Brain microvascular endothelial cell (primary cell): ENCODE measurements at regions not wholly inside any gene's neighbourhood (a gene's known extent, or its start where the extent isn't known, plus 50 kb on each side); places are given as distances from the start of the nearest gene placed in this dataset.
"Not testable (repeated sequence)": the region's sequence is repeated elsewhere in the genome, so short reads cannot be mapped to it uniquely, and the experiment has no call there.

ENCODE experiments used
- DNase-seq: peaks from one replicate; pipeline ENCODE4 v3.0.0-alpha.2; 2020
- H3K27ac ChIP-seq: fragments of 250-450 bp; sonication (Bioruptor Pico); 2 replicates; pipeline ENCODE4 v1.5.1; 2020; ENCODE audit warnings: mild to moderate bottlenecking, moderate library complexity
- H3K27me3 ChIP-seq: fragments of 250-450 bp; sonication (Bioruptor Pico); replicated peaks from 2 replicates; pipeline ENCODE4 v1.5.1; 2020; ENCODE audit warnings: mild to moderate bottlenecking
- H3K36me3 ChIP-seq: fragments of 250-450 bp; sonication (Bioruptor Pico); replicated peaks from 2 replicates; pipeline ENCODE4 v1.5.1; 2020; ENCODE audit warnings: mild to moderate bottlenecking
- H3K4me3 ChIP-seq: 2 replicates; pipeline ENCODE4 v1.5.1; 2011; ENCODE audit warnings: low read depth, mild to moderate bottlenecking, control low read depth, low read length, moderate library complexity
- in situ Hi-C: cut with HindIII; loops from 2 replicates; pipeline ENCODE4 v1.10.0; 2017; ENCODE audit warnings: low sequenced_read_pairs, low pct_ligation_motif_present
- TF ChIP-seq, protein P1 (sequence below): IDR thresholded peaks from 2 replicates; pipeline ENCODE4 v1.5.1; 2011; ENCODE audit warnings: low read depth, mild to moderate bottlenecking, moderate library complexity, low read length, control low read depth, inconsistent platforms; ENCODE audit errors: missing control alignments

DNA sequence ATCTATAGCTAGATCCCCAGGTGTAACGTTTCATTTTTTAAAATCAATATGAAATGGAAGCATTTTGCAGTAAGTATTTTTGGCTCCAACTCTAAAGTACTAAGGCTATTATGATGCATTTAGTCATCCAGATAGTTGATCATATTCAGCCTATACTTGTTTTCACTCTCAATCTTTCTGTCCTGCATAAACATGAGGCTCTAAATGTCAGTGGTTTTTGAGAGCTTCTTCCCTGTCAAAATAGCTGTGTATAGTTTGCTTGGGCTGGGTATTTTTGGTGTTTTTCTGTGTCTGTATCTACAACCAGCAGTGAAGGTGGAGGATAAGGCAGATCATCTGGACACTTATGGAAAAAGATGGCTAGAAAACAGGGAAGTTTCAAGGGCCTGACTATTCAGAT lies 128.0 kb downstream of the LRRN1 start:
- TF ChIP-seq, protein P1, sequence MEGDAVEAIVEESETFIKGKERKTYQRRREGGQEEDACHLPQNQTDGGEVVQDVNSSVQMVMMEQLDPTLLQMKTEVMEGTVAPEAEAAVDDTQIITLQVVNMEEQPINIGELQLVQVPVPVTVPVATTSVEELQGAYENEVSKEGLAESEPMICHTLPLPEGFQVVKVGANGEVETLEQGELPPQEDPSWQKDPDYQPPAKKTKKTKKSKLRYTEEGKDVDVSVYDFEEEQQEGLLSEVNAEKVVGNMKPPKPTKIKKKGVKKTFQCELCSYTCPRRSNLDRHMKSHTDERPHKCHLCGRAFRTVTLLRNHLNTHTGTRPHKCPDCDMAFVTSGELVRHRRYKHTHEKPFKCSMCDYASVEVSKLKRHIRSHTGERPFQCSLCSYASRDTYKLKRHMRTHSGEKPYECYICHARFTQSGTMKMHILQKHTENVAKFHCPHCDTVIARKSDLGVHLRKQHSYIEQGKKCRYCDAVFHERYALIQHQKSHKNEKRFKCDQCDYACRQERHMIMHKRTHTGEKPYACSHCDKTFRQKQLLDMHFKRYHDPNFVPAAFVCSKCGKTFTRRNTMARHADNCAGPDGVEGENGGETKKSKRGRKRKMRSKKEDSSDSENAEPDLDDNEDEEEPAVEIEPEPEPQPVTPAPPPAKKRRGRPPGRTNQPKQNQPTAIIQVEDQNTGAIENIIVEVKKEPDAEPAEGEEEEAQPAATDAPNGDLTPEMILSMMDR = no peak
- DNase-seq = no peak
- Histone ChIP-seq H3K27me3 (no peaks in the 10 kb centered on the region), H3K27ac (no peak overlapping the region), H3K36me3 (no peaks in the 10 kb centered on the region), H3K4me3 (no peak overlapping the region)
- in situ Hi-C loops = no loop called here

DNA sequence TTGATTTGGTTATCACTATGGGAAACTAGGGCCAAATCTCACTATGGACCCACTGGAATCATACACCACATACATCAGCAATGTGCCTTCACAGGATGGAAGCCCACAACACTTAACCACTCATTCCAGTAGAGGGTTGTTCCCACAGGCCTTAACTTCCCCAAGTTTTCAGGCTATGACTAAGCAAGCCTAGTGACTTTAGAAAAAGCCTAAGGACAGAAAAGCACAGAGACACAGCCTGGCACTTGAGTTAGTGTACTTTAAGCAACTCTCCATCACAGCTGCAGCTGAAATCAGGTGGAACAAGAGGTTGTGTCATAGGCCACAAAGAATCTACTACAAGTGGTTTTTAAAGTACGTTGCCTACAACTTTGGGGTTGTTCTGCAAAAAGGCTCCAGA lies 128.7 kb downstream of the LRRN1 start:
- no peaks in the 10 kb centered on the region for H3K36me3 ChIP-seq
- H3K27ac ChIP-seq = no peak overlapping the region
- no peaks in the 10 kb centered on the region for H3K27me3 ChIP-seq
- in situ Hi-C loops = no loop called here
- no peak for DNase-seq
- TF ChIP-seq, protein P1 = no peak
- no peak overlapping the region for H3K4me3 ChIP-seq

DNA sequence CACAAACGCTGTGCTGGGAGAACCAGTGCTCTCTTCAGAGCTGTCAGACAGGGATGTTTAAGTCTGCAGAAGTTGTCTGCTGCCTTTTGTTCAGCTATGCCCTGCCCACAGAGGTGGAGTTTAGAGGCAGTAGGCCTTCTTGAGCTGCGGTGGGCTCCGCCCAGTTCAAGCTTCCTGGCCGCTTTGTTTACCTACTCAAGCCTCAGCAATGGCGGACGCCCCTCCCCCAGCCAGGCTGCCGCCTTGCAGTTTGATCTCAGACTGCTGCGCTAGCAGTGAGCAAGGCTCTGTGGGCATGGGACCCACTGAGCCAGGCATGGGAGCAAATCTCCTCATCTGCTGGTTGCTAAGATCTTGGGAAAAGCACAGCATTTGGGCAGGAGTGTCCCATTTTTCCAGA lies 142.1 kb downstream of the LRRN1 start:
- H3K27ac ChIP-seq, H3K4me3 ChIP-seq, in situ Hi-C loops, H3K27me3 ChIP-seq, DNase-seq, H3K36me3 ChIP-seq: not testable (repeated sequence)

DNA sequence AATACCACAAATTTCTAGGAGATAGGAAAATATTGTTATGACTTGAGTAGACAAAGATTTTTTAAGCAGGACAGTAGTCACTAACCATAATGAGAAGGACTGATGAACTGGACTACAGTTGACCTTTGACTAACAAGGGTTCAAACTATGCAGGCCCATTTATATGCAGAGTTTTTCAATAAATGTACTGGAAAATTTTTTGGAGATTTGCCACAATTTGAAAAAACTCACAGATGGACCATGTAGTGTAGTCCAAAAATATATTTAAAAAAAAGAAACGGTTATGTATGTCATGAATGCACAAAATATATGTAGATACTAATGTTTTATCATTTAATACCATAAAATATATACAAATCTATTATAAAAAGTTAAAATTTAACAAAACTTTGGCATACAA lies 151.8 kb downstream of the LRRN1 start:
- TF ChIP-seq, protein P1 = no peak
- H3K4me3 ChIP-seq = no peak overlapping the region
- H3K36me3 ChIP-seq = no peaks in the 10 kb centered on the region
- no peak for DNase-seq
- in situ Hi-C loops = no loop called here
- H3K27me3 ChIP-seq = no peaks in the 10 kb centered on the region
- no peak overlapping the region for H3K27ac ChIP-seq

DNA sequence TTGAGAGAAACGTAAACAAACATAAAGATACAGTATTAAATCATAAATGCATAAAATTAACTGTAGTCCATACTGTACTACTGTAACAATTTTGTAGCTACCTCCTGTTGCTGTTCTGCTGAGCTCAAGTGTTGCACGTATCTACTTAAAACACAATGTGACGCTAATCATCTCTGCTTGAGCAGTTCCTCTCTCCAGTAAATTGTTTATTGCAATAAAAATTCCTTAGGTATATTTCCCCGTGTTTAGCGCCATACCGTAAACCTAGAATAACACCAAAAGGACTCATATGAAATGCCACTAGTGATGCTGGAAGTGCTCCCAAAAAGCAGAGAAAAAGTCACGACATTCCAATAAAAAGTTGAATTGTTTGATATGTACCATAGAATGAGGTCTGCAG lies 152.3 kb downstream of the LRRN1 start:
- Histone ChIP-seq H3K36me3 (no peaks in the 10 kb centered on the region), H3K4me3 (no peak overlapping the region), H3K27ac (no peak overlapping the region), H3K27me3 (no peaks in the 10 kb centered on the region)
- TF ChIP-seq, protein P1 = no peak
- in situ Hi-C loops = no loop called here
- DNase-seq = no peak

DNA sequence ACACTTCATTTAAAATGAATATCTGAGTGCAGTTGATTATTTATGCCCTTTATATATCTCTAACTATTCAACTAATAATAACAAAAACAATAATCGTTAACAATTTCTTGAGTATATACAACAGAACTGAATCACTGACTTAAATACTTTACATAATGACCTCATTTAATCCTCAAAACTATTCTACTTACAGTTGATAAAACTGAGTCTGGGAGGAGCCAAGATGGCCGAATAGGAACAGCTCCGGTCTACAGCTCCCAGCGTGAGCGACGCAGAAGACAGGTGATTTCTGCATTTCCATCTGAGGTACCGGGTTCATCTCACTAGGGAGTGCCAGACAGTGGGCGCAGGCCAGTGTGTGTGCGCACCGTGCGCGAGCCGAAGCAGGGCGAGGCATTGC lies 163.6 kb downstream of the LRRN1 start:
- H3K27ac ChIP-seq, in situ Hi-C loops, H3K36me3 ChIP-seq, H3K27me3 ChIP-seq, DNase-seq, H3K4me3 ChIP-seq: not testable (repeated sequence)

DNA sequence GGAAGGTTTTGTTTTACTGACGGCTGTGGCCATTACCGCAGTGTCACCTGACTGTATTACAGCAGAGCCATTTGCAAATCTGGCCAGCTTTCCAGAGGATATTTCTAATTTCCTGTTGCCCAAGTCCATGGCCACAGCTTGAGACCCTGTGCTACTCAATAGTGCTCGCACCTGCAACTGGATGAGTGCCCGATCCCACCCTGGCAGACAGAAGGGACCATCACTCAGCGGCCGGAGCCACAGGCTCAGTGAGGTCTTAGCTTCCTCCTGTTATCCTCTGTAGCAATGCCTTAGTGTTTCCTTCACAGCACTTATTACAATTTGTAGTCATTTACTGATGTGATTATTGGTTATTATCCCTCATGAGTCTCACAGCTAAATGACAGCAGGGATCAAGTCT lies 184.8 kb downstream of the LRRN1 start:
- in situ Hi-C loops = no loop called here
- no peak overlapping the region for H3K4me3 ChIP-seq
- no peak for DNase-seq
- TF ChIP-seq, protein P1 = no peak
- no peaks in the 10 kb centered on the region for H3K27me3 ChIP-seq
- H3K36me3 ChIP-seq = no peaks in the 10 kb centered on the region
- no peak overlapping the region for H3K27ac ChIP-seq
